SK-N-MC (cell line): ENCODE measurements at regions not wholly inside any gene's neighbourhood (a gene's known extent, or its start where the extent isn't known, plus 50 kb on each side); places are given as distances from the start of the nearest gene placed in this dataset.

Source experiments
- EZH2 ChIP-seq: fragments of 200-600 bp; sonication (generic); IDR thresholded peaks from one replicate; pipeline ENCODE4 v1.6.1; 2017; ENCODE audit warnings: antibody characterized with exemption
- FOXP2 ChIP-seq: optimal IDR thresholded peaks from 2 replicates; pipeline ENCODE3; 2011; ENCODE audit warnings: mild to moderate bottlenecking, moderate library complexity; ENCODE audit not compliant: insufficient read depth; ENCODE audit errors: extremely low read length, control extremely low read depth
- POLR2AphosphoS5 ChIP-seq: IDR thresholded peaks from 2 replicates; pipeline ENCODE4 v1.6.1; 2012; ENCODE audit warnings: mild to moderate bottlenecking, low read depth, low read length, borderline replicate concordance

DNA sequence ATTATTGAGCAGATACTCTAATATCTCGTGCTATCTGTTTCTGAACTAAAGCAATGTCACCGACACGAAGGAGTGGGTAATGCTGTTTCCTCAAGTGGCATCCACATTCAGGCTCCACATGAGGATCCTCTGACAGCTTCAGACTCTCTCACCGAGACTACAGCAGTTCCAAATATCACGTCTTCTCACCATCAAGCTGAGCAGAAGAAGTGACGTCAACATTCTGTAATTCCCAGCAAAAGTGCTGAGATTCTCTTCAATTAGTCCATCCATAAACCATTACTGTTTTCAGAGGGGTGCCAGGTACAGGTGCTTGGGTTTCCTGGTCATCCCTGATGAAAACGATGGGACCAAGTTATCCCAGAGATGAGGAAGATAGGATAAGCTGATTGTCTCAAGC, 110.0 kb upstream of the DACH1 start:
- no peak for TF ChIP-seq EZH2
- no peak for TF ChIP-seq FOXP2
- no peak for TF ChIP-seq POLR2AphosphoS5
